Lung (tissue), 11 donors: ENCODE measurements at regions not wholly inside any gene's neighbourhood (a gene's known extent, or its start where the extent isn't known, plus 50 kb on each side); places are given as distances from the start of the nearest gene placed in this dataset.

ENCODE experiments used
- ATAC-seq: fragments of 200-7000 bp; cut with Tn5 transposase; one replicate; pipeline ENCODE4 v1.9.1; 2020; ENCODE audit warnings: moderate number of reproducible peaks; ENCODE audit not compliant: insufficient read depth, low FRiP score
- DNase-seq, 3 donors: peaks; one replicate each; pipeline ENCODE4 v3.0.0-alpha.2; 2013 to 2017
- H3K27ac ChIP-seq, 2 donors: one replicate each; pipeline ENCODE4 v1.5.1; 2013; ENCODE audit warnings: mild to moderate bottlenecking in 2 of 2, moderate library complexity in 2 of 2, control low read depth in 1 of 2, inconsistent platforms in 1 of 2, low read depth in 1 of 2, low read length in 1 of 2
- H3K27me3 ChIP-seq, 3 donors: one replicate each; pipeline ENCODE4 v1.5.1; 2013; ENCODE audit warnings: low read length in 2 of 3; ENCODE audit not compliant: control insufficient read depth in 3 of 3, insufficient read depth in 3 of 3
- H3K36me3 ChIP-seq, 4 donors: one replicate each; pipeline ENCODE4 v1.5.1; 2013; ENCODE audit warnings: low read length in 4 of 4, mild to moderate bottlenecking in 1 of 4, moderate library complexity in 1 of 4; ENCODE audit not compliant: control insufficient read depth in 4 of 4, insufficient read depth in 4 of 4
- H3K4me1 ChIP-seq, 5 donors: one replicate each; pipeline ENCODE4 v1.5.1; 2013; ENCODE audit warnings: low read length in 5 of 5, mild to moderate bottlenecking in 2 of 5, moderate library complexity in 1 of 5; ENCODE audit not compliant: control insufficient read depth in 5 of 5, insufficient read depth in 5 of 5
- H3K4me3 ChIP-seq: one replicate; pipeline ENCODE4 v1.5.1; 2013; ENCODE audit warnings: mild to moderate bottlenecking, control low read depth, moderate library complexity
- H3K9ac ChIP-seq, 2 donors: one replicate each; pipeline ENCODE4 v1.5.1; 2013; ENCODE audit warnings: low read length in 2 of 2, control low read depth in 1 of 2; ENCODE audit not compliant: insufficient read depth in 1 of 2
- H3K9me3 ChIP-seq, 4 donors: one replicate each; pipeline ENCODE4 v1.5.1; 2013; ENCODE audit warnings: low read length in 3 of 4, mild to moderate bottlenecking in 1 of 4, moderate library complexity in 1 of 4; ENCODE audit not compliant: control insufficient read depth in 4 of 4, insufficient read depth in 3 of 4
- WGBS, 2 donors: extraction: QIAGEN DNeasy Blood & Tissue Kit; methylation state at CpG; one replicate each; pipeline ENCODE4 v1.1.7; 2013; 5-methylcytosine and 5-hydroxymethylcytosine counted together
- TF ChIP-seq, protein P1 (sequence below): IDR thresholded peaks from 2 replicates; pipeline ENCODE4 v1.5.1; 2012; ENCODE audit warnings: mild to moderate bottlenecking; ENCODE audit errors: control extremely low read depth, extremely low read depth
- donor health status: control.
- donor health status: control.
- donor health status: Bipolar disorder and iron deficiency.
- donor health status: healthy.
- donor health status: DM: yes; HTN: yes; CAD: no.

DNA sequence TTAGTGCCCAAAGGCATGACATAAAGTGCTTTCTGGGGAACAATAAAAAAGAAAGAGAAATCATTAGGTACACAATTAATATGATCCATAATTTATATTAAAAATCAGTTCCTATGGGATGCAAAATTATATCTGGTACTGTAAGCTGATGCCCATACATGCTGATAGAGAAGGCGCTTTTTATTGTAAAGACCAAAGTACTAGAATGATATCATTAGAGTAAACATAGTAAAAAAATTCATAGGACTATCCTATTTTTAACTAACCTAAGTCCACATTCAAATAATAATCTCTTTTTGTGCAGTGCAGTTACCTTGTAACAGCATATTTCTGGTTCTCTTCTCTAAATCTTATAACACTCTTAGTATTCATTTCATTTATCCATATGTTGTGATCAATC lies 252.2 kb downstream of the ASXL3 start:
- Histone ChIP-seq H3K4me1 (no peaks in the 10 kb centered on the region), H3K27ac (no peak overlapping the region), H3K36me3 (no peaks in the 10 kb centered on the region), H3K9me3 (peaks cover 0 to 8% (median 0%) of the 10 kb centered on the region in 4 donors), H3K9ac (no peak overlapping the region), H3K4me3 (no peak overlapping the region), H3K27me3 (no peaks in the 10 kb centered on the region)
- WGBS, 2 donors: 95 to 97% methylated on average over 1 of the region's 1 CpG
- DNase-seq: no peak
- TF ChIP-seq, protein P1, sequence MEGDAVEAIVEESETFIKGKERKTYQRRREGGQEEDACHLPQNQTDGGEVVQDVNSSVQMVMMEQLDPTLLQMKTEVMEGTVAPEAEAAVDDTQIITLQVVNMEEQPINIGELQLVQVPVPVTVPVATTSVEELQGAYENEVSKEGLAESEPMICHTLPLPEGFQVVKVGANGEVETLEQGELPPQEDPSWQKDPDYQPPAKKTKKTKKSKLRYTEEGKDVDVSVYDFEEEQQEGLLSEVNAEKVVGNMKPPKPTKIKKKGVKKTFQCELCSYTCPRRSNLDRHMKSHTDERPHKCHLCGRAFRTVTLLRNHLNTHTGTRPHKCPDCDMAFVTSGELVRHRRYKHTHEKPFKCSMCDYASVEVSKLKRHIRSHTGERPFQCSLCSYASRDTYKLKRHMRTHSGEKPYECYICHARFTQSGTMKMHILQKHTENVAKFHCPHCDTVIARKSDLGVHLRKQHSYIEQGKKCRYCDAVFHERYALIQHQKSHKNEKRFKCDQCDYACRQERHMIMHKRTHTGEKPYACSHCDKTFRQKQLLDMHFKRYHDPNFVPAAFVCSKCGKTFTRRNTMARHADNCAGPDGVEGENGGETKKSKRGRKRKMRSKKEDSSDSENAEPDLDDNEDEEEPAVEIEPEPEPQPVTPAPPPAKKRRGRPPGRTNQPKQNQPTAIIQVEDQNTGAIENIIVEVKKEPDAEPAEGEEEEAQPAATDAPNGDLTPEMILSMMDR: no peak
- no peak for ATAC-seq

DNA sequence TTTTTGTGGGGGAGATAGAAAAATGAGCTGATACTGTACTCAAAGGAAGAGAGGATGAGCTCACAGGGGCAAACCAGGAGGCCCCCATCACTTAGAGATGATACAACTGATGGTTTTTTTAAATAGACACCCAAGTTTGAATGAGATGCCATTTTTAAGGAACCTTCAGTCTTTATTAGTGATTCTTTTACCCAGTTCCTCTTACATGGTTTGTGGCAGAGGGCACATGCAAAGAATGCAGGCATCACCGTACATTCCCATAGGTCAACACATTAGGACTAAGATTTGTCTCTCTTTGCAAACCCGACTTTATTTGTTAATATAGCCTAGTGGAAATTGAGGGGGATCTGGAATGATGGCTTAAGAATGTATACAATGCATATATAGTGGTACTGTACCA lies 250.9 kb downstream of the ASXL3 start:
- H3K36me3 ChIP-seq: no peaks in the 10 kb centered on the region
- H3K4me1 ChIP-seq: no peaks in the 10 kb centered on the region
- DNase-seq (no peak), ATAC-seq (no peak)
- H3K27me3 ChIP-seq: no peaks in the 10 kb centered on the region
- no peak overlapping the region for H3K9ac ChIP-seq
- H3K9me3 ChIP-seq: peaks cover 0 to 8% (median 0%) of the 10 kb centered on the region in 4 donors
- 79 to 83% methylated on average over 2 of the region's 2 CpGs for WGBS, 2 donors
- TF ChIP-seq, protein P1: no peak
- no peak overlapping the region for H3K4me3 ChIP-seq
- H3K27ac ChIP-seq: no peak overlapping the region

DNA sequence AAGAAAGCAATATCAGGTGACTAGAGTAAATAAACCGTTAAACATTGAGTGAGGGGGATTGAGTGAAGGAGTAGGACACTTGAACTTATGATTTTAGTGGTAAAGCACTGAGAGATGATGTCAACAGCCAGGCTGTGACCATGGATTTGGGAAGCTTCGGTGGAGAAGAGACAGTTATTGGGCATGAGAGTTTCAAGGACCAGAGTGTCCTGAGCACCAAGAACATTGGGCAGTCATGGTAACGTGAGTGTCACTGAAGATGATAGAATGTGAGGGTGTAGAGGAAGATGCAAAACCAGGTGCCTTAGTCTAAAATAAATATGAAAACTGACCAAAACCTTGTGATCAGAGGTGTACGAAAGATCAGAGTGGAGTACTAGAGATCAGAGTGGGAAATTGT lies 248.1 kb downstream of the ASXL3 start:
- H3K9me3 ChIP-seq: no peaks in the 10 kb centered on the region
- no peak overlapping the region for H3K27ac ChIP-seq
- TF ChIP-seq, protein P1: no peak
- no peaks in the 10 kb centered on the region for H3K27me3 ChIP-seq
- DNase-seq (no peak), ATAC-seq (no peak)
- H3K36me3 ChIP-seq: no peaks in the 10 kb centered on the region
- H3K4me3 ChIP-seq: no peak overlapping the region
- WGBS, 2 donors: 75 to 77% methylated on average over 4 of the region's 4 CpGs
- H3K4me1 ChIP-seq: no peaks in the 10 kb centered on the region
- no peak overlapping the region for H3K9ac ChIP-seq

DNA sequence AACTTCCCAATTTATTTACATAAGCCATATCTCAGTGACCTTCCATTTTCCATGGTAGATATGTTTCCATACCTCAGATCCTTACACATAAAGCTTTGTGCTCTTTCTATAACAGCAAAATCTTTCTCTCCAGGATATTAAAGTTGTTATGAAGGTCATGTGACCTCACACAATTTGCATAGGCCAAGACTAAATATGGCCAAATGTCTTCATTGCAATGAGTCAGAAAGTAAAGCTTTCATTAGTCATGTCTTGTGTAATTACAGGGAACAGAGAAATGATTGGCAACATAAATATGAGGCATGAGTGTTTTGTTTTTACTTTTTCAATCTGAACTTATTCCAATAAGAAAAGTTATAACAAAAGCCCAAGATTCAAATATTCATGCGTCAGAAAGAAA lies 243.5 kb downstream of the ASXL3 start:
- H3K4me3 ChIP-seq: no peak overlapping the region
- no peak overlapping the region for H3K27ac ChIP-seq
- H3K9me3 ChIP-seq: peaks cover 0 to 9% (median 0%) of the 10 kb centered on the region in 4 donors
- no peaks in the 10 kb centered on the region for H3K4me1 ChIP-seq
- TF ChIP-seq, protein P1: no peak
- ATAC-seq: no peak
- DNase-seq: no peak
- H3K27me3 ChIP-seq: no peaks in the 10 kb centered on the region
- H3K9ac ChIP-seq: no peak overlapping the region
- WGBS, 2 donors: 73 to 80% methylated on average over 1 of the region's 1 CpG
- H3K36me3 ChIP-seq: no peaks in the 10 kb centered on the region
